B cell (primary cell): ENCODE measurements at regions not wholly inside any gene's neighbourhood (a gene's known extent, or its start where the extent isn't known, plus 50 kb on each side); places are given as distances from the start of the nearest gene placed in this dataset.

Source experiments
- CTCF ChIP-seq: fragments of 200-600 bp; IDR thresholded peaks from one replicate; pipeline ENCODE4 v1.8.0; 2022; ENCODE audit warnings: antibody characterized with exemption, mild to moderate bottlenecking
- EZH2 ChIP-seq: IDR thresholded peaks from 2 replicates; pipeline ENCODE4 v1.6.1; 2012; ENCODE audit warnings: borderline replicate concordance, low read depth, mild to moderate bottlenecking, moderate library complexity, low read length; ENCODE audit not compliant: insufficient read depth, poor library complexity, severe bottlenecking

DNA sequence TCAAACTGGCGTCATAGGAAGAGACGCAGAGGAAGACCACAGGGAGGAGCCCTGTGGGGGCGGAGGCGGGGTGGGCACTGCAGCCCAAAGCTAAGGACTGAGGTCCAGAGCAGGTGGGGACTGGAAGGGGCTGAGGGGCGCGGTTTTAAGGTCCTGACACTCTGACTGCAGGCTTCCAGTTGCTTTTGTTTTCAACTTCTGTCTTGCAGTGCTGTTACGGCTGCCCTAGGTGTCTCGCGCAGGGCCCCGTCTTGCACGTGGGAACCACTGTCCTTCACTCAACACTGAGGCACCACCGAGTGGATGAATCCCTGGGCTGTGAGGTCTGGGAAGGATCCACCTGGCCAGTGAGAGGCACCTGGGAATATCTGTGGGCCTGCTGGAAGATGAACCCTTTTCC is 76.0 kb downstream of the TEX29 start:
- no peak for TF ChIP-seq CTCF
- no peak for TF ChIP-seq EZH2
